Spleen (tissue), 7 donors: ENCODE measurements at regions not wholly inside any gene's neighbourhood (a gene's known extent, or its start where the extent isn't known, plus 50 kb on each side); places are given as distances from the start of the nearest gene placed in this dataset.

ENCODE experiments used
- CTCF ChIP-seq, 11 experiments: fragments of 200-600 bp in 7 of 11; fragments of 450-650 bp in 4 of 11; sonication (generic) in 4 of 11; IDR thresholded peaks in 8 of 11; conservative IDR thresholded peaks in 3 of 11; 1 replicate in 7 of 11; 2 replicates in 4 of 11; pipeline versions ENCODE4 v1.4.0 to v1.8.0; 2016 to 2021; ENCODE audit warnings: antibody characterized with exemption in 11 of 11, inconsistent platforms in 4 of 11, mild to moderate bottlenecking in 1 of 11
- POLR2A ChIP-seq, 3 donors: fragments of 450-650 bp; IDR thresholded peaks; one replicate each; pipeline ENCODE4 v1.5.1; 2017; ENCODE audit warnings: antibody characterized with exemption in 3 of 3, mild to moderate bottlenecking in 1 of 3
- donor health status: DM: no; HTN: no; CAD: no; lungs with moderate emphysema.
- donor health status: DM: no; HTN: no; CAD: no.
- donor health status: DM: no; HTN: no; CAD: no.

GRCh38 chr2:120528051-120528692 lies 182.2 kb downstream of the INHBB start:
- TF ChIP-seq CTCF (IDR thresholded peaks at IDR 0.05 in 8 of 11, conservative IDR thresholded peaks at IDR 0.05 in 3 of 11) = no peak
- TF ChIP-seq POLR2A (IDR thresholded peaks at IDR 0.05) = no peak
